ENCODE measurements at regions not wholly inside any gene's neighbourhood (a gene's known extent, or its start where the extent isn't known, plus 50 kb on each side); places are given as distances from the start of the nearest gene placed in this dataset.

GRCh38 chr16:6247150-6247549, 1085.5 kb upstream of the RBFOX1 start:
- TF ChIP-seq CTCF (IDR thresholded peaks at IDR 0.05) (no peak), POLR2A (IDR thresholded peaks at IDR 0.05) (no peak)
